Neural progenitor cell (in vitro differentiated cells): ENCODE measurements at regions not wholly inside any gene's neighbourhood (a gene's known extent, or its start where the extent isn't known, plus 50 kb on each side); places are given as distances from the start of the nearest gene placed in this dataset.
A peak's percentile ranks its signal among the peaks of the same experiment; 100 is the strongest.

Experiments used
- DNase-seq: peaks from one replicate; pipeline ENCODE4 v3.0.0-alpha.2; 2016; ENCODE audit warnings: low spot score
- H2AFZ ChIP-seq: fragments of 200-600 bp; sonication (generic); replicated peaks from 2 replicates; pipeline ENCODE4 v1.6.1; 2016; ENCODE audit warnings: antibody characterized with exemption
- H3F3A ChIP-seq: fragments of 200-600 bp; sonication (generic); 2 replicates; pipeline ENCODE4 v1.6.1; 2016; ENCODE audit warnings: antibody characterized with exemption, low read depth
- H3K27ac ChIP-seq: fragments of 200-600 bp; sonication (generic); 2 replicates; pipeline ENCODE4 v1.5.1; 2016; ENCODE audit warnings: mild to moderate bottlenecking
- H3K27me3 ChIP-seq: fragments of 200-600 bp; sonication (generic); 2 replicates; pipeline ENCODE4 v1.6.1; 2016; ENCODE audit warnings: mild to moderate bottlenecking, moderate library complexity
- H3K36me3 ChIP-seq: fragments of 200-600 bp; sonication (generic); 2 replicates; pipeline ENCODE4 v1.5.1; 2016
- H3K4me1 ChIP-seq: fragments of 200-600 bp; sonication (generic); 2 replicates; pipeline ENCODE4 v1.6.1; 2016; ENCODE audit warnings: mixed run types
- H3K4me2 ChIP-seq: fragments of 200-600 bp; sonication (generic); 2 replicates; pipeline ENCODE4 v1.6.1; 2016
- H3K4me3 ChIP-seq: fragments of 200-600 bp; sonication (generic); 2 replicates; pipeline ENCODE4 v1.5.1; 2016
- H3K79me2 ChIP-seq: fragments of 200-600 bp; sonication (generic); 2 replicates; pipeline ENCODE4 v1.6.1; 2016; ENCODE audit warnings: low read depth
- H3K9ac ChIP-seq: fragments of 200-600 bp; sonication (generic); 2 replicates; pipeline ENCODE4 v1.6.1; 2016
- H3K9me3 ChIP-seq: fragments of 200-600 bp; sonication (generic); 2 replicates; pipeline ENCODE4 v1.5.1; 2016; ENCODE audit warnings: low read depth
- H4K20me1 ChIP-seq: fragments of 200-600 bp; sonication (generic); 2 replicates; pipeline ENCODE4 v1.6.1; 2016; ENCODE audit warnings: low read depth
- H3K27ac Mint-ChIP-seq: 3 replicates; pipeline ENCODE4 v1.8.0; 2021; ENCODE audit warnings: mixed read lengths
- H3K27me3 Mint-ChIP-seq: 2 replicates; pipeline ENCODE4 v1.8.0; 2022; ENCODE audit warnings: low read depth, mild to moderate bottlenecking, inconsistent platforms, moderate library complexity, mixed read lengths; ENCODE audit not compliant: insufficient read depth
- H3K36me3 Mint-ChIP-seq: 3 replicates; pipeline ENCODE4 v1.8.0; 2021; ENCODE audit warnings: mixed read lengths
- H3K4me1 Mint-ChIP-seq: 3 replicates; pipeline ENCODE4 v1.8.0; 2021; ENCODE audit warnings: mixed read lengths
- H3K4me3 Mint-ChIP-seq: 3 replicates; pipeline ENCODE4 v1.8.0; 2021; ENCODE audit warnings: mild to moderate bottlenecking, moderate library complexity, mixed read lengths
- H3K9me3 Mint-ChIP-seq: 3 replicates; pipeline ENCODE4 v1.8.0; 2020; ENCODE audit warnings: mixed read lengths
- CTCF ChIP-seq: fragments of 200-600 bp; sonication (generic); IDR thresholded peaks from 2 replicates; pipeline ENCODE4 v1.5.1; 2017; ENCODE audit warnings: antibody characterized with exemption, mild to moderate bottlenecking
- EZH2 ChIP-seq: fragments of 200-600 bp; sonication (generic); IDR thresholded peaks from 2 replicates; pipeline ENCODE4 v1.6.1; 2017; ENCODE audit warnings: antibody characterized with exemption, mild to moderate bottlenecking, moderate library complexity
- EZH2phosphoT487 ChIP-seq: fragments of 200-600 bp; sonication (generic); IDR thresholded peaks from 2 replicates; pipeline ENCODE4 v1.6.1; 2017; ENCODE audit warnings: antibody characterized with exemption

GRCh38 chr10:58014436-58014835 is 253.3 kb downstream of the IPMK start:
- Histone ChIP-seq H3K4me3 (no peak overlapping the region), H3K4me2 (no peak overlapping the region), H3K9ac (no peak overlapping the region), H3K79me2 (no peaks in the 10 kb centered on the region), H4K20me1 (no peaks in the 10 kb centered on the region), H3K4me1 (peaks cover 5% of the 10 kb centered on the region), H2AFZ (no peak overlapping the region), H3K27me3 (no peaks in the 10 kb centered on the region), H3F3A (no peaks in the 10 kb centered on the region), H3K9me3 (no peaks in the 10 kb centered on the region), H3K36me3 (no peaks in the 10 kb centered on the region), H3K27ac (no peak overlapping the region)
- Mint-ChIP-seq H3K27me3 (peaks cover 4% of the 10 kb centered on the region), H3K27ac (no peak overlapping the region), H3K4me1 (peaks cover 4% of the 10 kb centered on the region), H3K36me3 (no peaks in the 10 kb centered on the region), H3K9me3 (no peaks in the 10 kb centered on the region), H3K4me3 (no peak overlapping the region)
- DNase-seq: no peak
- no peak for TF ChIP-seq EZH2
- no peak for TF ChIP-seq CTCF

DNA sequence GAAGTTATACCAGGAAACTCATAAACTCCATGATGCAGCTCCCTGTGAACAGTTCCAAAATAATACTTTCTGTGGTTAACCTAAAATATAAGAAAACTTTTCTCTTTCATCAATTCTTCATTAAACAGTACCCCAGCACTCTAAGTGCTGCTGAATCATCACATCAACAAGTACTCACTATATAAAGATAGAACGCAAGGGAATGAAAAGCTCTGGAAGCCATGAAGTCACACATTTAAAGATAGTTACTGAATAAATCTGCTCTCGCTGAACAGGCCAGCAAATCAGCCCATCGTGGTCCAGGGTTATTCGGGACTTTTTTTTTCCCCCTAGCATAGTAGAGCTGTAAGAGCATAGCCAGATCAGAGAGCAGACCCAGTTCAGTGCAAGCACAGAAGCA is 254.3 kb downstream of the IPMK start:
- no peak for TF ChIP-seq EZH2
- TF ChIP-seq CTCF: no peak
- TF ChIP-seq EZH2phosphoT487: no peak
- H3K9ac ChIP-seq: no peak overlapping the region
- no peaks in the 10 kb centered on the region for H3K79me2 ChIP-seq
- no peak overlapping the region for H3K27ac ChIP-seq
- H3F3A ChIP-seq: no peaks in the 10 kb centered on the region
- no peaks in the 10 kb centered on the region for H3K36me3 Mint-ChIP-seq
- no peak overlapping the region for H3K4me3 ChIP-seq
- peaks cover 4% of the 10 kb centered on the region for H3K4me1 Mint-ChIP-seq
- no peaks in the 10 kb centered on the region for H3K27me3 ChIP-seq
- no peaks in the 10 kb centered on the region for H3K9me3 ChIP-seq
- no peaks in the 10 kb centered on the region for H4K20me1 ChIP-seq
- DNase-seq: no peak
- no peak overlapping the region for H3K27ac Mint-ChIP-seq
- peaks cover 5% of the 10 kb centered on the region for H3K4me1 ChIP-seq
- H3K4me3 Mint-ChIP-seq: no peak overlapping the region
- no peak overlapping the region for H2AFZ ChIP-seq
- peaks cover 4% of the 10 kb centered on the region for H3K27me3 Mint-ChIP-seq
- no peaks in the 10 kb centered on the region for H3K9me3 Mint-ChIP-seq
- no peaks in the 10 kb centered on the region for H3K36me3 ChIP-seq
- no peak overlapping the region for H3K4me2 ChIP-seq

- H3K4me3 Mint-ChIP-seq: no peak overlapping the region
- DNase-seq: no peak
- H3K27ac Mint-ChIP-seq: no peak overlapping the region
- no peaks in the 10 kb centered on the region for H3K9me3 Mint-ChIP-seq
- Histone ChIP-seq H3K27ac (no peak overlapping the region), H3K36me3 (no peaks in the 10 kb centered on the region), H3K4me2 (no peak overlapping the region), H3K79me2 (no peaks in the 10 kb centered on the region), H2AFZ (peak overlapping the region; percentile 35), H3K4me1 (peaks cover 5% of the 10 kb centered on the region), H3K9me3 (no peaks in the 10 kb centered on the region), H3K9ac (no peak overlapping the region), H3K4me3 (no peak overlapping the region), H4K20me1 (no peaks in the 10 kb centered on the region), H3K27me3 (no peaks in the 10 kb centered on the region), H3F3A (no peaks in the 10 kb centered on the region)
- TF ChIP-seq EZH2phosphoT487: no peak
- no peak for TF ChIP-seq CTCF
- TF ChIP-seq EZH2: no peak
- H3K4me1 Mint-ChIP-seq: peaks cover 4% of the 10 kb centered on the region
- peaks cover 4% of the 10 kb centered on the region for H3K27me3 Mint-ChIP-seq
- no peaks in the 10 kb centered on the region for H3K36me3 Mint-ChIP-seq
Observed at GRCh38 chr10:58010073-58010702, 257.5 kb downstream of the IPMK start.
